Retinal pigment epithelial cell (primary cell): ENCODE measurements at regions not wholly inside any gene's neighbourhood (a gene's known extent, or its start where the extent isn't known, plus 50 kb on each side); places are given as distances from the start of the nearest gene placed in this dataset.

Source experiments
- DNase-seq: peaks from one replicate; pipeline ENCODE4 v3.0.0-alpha.2; 2010; ENCODE audit warnings: low read depth
- H3K4me3 ChIP-seq: 2 replicates; pipeline ENCODE4 v1.5.1; 2011; ENCODE audit warnings: mild to moderate bottlenecking, low read length, control low read depth, moderate library complexity
- TF ChIP-seq, protein P1 (sequence below): conservative IDR thresholded peaks from 2 replicates; pipeline ENCODE4 v1.5.1; 2011; ENCODE audit warnings: low read depth, low read length, control low read depth, inconsistent platforms

DNA sequence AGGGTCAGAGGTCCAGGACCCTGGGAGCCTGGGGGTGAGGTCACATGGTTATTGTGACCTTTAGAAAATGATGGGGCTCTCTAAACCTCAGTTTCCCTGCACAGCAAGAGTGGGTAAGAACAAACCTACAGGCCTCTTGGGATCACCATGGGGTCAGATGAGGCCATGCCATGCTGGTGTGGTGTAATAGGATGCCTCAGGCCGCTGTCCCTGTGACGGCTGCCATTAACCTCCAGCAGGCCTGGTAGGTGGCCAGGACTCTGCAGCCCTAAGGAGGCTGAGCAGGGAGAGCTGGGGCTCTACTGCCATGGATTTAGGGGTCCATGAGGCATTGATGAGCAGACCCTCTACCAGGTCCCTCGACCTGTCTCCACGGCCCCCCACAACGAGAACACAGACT, 265.5 kb downstream of the CTTN start:
- TF ChIP-seq, protein P1, sequence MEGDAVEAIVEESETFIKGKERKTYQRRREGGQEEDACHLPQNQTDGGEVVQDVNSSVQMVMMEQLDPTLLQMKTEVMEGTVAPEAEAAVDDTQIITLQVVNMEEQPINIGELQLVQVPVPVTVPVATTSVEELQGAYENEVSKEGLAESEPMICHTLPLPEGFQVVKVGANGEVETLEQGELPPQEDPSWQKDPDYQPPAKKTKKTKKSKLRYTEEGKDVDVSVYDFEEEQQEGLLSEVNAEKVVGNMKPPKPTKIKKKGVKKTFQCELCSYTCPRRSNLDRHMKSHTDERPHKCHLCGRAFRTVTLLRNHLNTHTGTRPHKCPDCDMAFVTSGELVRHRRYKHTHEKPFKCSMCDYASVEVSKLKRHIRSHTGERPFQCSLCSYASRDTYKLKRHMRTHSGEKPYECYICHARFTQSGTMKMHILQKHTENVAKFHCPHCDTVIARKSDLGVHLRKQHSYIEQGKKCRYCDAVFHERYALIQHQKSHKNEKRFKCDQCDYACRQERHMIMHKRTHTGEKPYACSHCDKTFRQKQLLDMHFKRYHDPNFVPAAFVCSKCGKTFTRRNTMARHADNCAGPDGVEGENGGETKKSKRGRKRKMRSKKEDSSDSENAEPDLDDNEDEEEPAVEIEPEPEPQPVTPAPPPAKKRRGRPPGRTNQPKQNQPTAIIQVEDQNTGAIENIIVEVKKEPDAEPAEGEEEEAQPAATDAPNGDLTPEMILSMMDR: no peak

DNA sequence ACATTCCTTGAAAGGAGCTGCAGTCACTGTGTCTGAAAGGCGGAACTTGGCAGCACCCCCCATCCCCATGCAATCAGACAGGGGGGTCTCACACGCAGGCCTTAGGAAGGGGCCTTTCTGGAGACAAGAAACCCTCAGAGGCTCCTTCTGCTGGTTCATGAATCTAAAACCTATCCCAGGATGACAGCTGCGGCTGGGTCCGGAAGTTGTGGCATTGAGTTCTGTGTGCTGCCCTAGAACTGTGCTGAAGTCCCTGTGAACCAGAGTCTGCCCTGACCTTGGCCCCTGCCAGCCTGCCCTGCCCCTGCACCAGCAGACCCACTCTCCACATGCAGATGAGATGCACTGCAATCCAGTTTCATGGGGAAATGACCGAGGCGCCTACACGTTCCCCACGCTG, 268.0 kb downstream of the CTTN start:
- no peak for DNase-seq
- TF ChIP-seq, protein P1: no peak
- no peak overlapping the region for H3K4me3 ChIP-seq

More for the DNA sequence above, 265.5 kb downstream of the CTTN start:
- no peak for DNase-seq
- no peak overlapping the region for H3K4me3 ChIP-seq

DNA sequence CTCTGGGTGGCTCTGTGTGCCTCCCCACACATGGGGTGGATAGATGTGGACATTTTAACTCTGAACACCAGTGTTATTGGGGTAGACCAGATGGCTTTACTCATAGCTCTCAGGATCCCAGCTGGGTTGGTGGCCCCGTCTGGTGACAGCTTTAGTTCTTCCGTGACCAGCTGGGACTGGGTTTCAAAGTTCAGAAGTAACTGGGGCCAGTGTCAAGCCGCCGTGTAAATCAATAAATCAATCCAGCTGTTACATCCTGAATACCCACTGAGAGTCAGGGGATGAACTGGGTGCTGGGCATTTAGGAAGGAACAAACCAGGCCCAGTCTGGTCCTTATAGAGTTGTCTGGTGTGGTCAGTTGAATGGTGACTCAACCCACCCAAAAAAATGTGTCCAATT, 269.4 kb downstream of the CTTN start:
- H3K4me3 ChIP-seq: no peak overlapping the region
- TF ChIP-seq, protein P1: no peak
- no peak for DNase-seq

DNA sequence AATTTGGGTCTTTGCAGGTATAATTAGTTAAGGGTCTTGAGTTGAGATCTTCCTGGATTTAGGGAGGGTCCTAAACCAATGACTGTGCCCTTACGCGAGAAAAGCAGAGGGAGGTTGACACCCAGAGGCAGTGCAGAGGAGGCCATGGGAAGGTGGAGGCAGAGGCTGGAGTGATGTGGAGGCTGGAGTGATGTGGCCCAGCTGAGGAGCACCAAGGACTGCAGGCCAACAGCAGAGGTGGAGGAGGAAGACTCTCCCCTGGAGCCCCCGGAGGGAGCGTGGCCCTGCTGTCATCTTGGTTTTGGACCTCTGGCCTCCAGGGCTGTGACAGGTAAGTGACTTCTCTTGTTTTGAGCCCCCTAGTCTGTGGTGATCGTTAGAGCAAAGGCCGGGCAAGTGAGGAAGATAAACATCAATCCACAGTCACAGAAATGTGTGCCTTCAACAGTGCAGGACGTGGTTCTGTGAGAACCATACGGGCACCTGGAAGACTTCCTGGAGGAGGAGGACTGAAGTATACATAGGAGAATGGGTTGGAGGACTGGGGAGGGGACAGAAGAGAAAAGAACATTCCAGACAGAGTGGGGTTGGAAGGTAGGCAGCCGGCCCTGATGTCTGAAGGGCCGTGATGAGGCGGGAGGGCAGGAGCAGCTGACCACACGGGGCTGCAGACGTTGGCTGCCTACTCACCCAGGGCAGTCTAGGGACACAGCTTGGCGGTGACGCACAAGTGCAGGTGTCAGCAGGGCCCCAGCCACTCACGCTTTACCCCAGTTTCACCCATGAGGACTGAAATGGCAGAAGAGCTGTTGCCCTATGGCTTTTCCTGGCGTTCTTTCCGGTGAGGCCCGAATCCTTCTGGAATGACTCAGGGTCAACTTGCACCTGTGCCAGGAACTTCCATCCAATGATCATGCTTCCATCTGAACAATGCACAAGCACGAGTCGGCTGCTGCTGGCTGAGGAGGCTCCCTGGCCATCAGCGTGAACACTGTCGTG, 270.2 kb downstream of the CTTN start:
- DNase-seq: no peak
- TF ChIP-seq, protein P1: no peak
- no peak overlapping the region for H3K4me3 ChIP-seq

DNA sequence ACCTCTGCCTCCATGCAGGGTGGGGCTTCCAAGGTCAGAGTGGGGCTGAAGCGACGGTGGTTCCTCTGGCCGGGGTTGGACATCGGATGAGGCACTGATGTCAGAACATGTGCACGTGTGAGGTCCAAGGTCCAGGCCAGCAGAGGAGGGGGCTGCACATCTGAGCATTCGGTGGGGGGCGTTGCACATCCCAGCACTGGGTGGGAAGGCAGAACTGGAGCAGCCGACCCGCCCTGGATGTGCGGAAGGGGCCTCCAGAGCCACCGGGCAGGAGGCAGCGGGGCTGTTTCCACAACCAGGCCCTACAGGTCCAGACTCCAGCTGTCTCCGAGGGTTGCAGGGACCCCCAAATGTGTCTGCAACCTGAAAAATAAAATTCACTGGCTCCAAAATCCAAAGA, 271.0 kb downstream of the CTTN start:
- DNase-seq: no peak
- no peak overlapping the region for H3K4me3 ChIP-seq
- TF ChIP-seq, protein P1: no peak

DNA sequence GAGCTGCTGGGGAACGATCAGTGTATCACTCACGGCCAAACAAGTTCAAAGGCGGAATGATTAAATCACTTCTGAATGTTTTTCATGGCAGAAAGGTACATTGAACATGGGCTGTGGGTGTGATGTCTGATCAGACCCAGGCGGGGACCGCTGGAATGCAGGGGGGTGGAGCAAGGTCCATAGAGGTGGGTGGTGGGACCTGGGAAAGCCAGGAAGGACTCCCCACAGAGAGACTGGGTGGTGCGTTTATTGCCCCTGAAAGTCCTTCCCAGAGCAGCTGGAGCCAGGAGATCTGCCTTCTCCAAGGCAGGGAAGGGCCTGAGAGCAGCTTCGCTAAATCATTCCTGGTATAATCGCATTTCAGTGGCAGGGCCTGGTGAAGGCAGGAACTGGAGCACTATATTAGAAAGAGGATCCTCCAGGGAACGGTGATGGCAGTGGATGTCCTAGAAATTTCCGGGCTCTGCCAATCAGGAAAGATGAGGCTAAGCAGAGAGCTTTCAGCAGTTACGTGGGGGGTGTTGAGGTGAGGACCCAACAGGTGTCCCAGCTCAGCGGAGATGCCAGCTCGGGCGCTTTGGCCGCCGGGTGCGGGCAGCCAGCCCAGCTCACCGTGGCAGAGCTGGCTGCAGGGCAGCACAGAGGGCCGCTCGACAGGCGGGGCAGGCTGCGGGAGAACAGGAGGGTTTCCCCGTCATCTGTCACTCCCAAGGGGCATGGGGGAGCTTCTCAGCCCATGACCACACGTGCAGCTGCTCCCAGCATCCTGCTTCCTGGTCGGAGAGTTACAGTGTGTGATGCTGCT, 271.7 kb downstream of the CTTN start:
- no peak overlapping the region for H3K4me3 ChIP-seq
- DNase-seq: no peak
- TF ChIP-seq, protein P1: no peak
